HepG2 (cell line): ENCODE measurements at regions not wholly inside any gene's neighbourhood (a gene's known extent, or its start where the extent isn't known, plus 50 kb on each side); places are given as distances from the start of the nearest gene placed in this dataset.

Experiments used
- ATAC-seq: fragments of 200-7000 bp; cut with Tn5 transposase; 3 replicates; pipeline ENCODE4 v1.9.1; 2020; ENCODE audit warnings: mild to moderate bottlenecking, moderate library complexity
- BruUV-seq: library from RNA; stranded (reverse); fragments of 400-500 nt; replicated peaks from 2 replicates; lab custom pipeline; 2021; lab: Mats Ljungman, UMichigan
- CTCF ChIA-PET: fragments of 300-600 bp; formaldehyde crosslinking; extraction: SDS; loops from one replicate; lab custom pipeline; 2021; ENCODE audit warnings: low total read pairs, inconsistent platforms, low intra/inter-chr PET ratio; lab: Yijun Ruan, JAX
- POLR2A ChIA-PET: fragments of 350-600 bp; sonication (Branson Sonifier 250); formaldehyde crosslinking; loops from one replicate; lab custom pipeline; 2020; ENCODE audit warnings: antibody characterized with exemption, inconsistent platforms; lab: Yijun Ruan, JAX
- DNase-seq: peaks from one replicate; pipeline ENCODE4 v3.0.0-alpha.2; 2015; ENCODE audit warnings: low spot score
- FAIRE-seq: peaks from 3 replicates; lab custom pipeline; 2011; peaks lifted over from hg19 to GRCh38; lab: Jason Lieb, UNC
- H2AFZ ChIP-seq: one replicate; pipeline ENCODE4 v1.6.1; 2011; ENCODE audit warnings: low read length, inconsistent platforms
- H3K27ac ChIP-seq: fragments of 300-600 bp; 3 replicates; pipeline ENCODE4 v1.8.0; 2011; ENCODE audit warnings: mixed run types, mild to moderate bottlenecking, mixed read lengths, low read length, inconsistent platforms; ENCODE audit not compliant: insufficient read depth; ENCODE audit errors: extremely low read length
- H3K27me3 ChIP-seq, 2 experiments: fragments of 200-600 bp in 1 of 2; 2 replicates in 1 of 2; 3 replicates in 1 of 2; pipeline versions ENCODE4 v1.6.0 to v1.8.0; 2011; ENCODE audit warnings: low read length in 2 of 2, mild to moderate bottlenecking in 2 of 2, moderate library complexity in 2 of 2, inconsistent platforms in 1 of 2; ENCODE audit not compliant: insufficient read depth in 2 of 2, control insufficient read depth in 1 of 2
- H3K36me3 ChIP-seq, 2 experiments: fragments of 200-600 bp in 1 of 2; replicated peaks in 1 of 2; 2 replicates in 1 of 2; 3 replicates in 1 of 2; pipeline versions ENCODE4 v1.5.1 to v1.8.0; 2011; ENCODE audit warnings: low read length in 2 of 2, inconsistent platforms in 1 of 2; ENCODE audit not compliant: insufficient read depth in 2 of 2, control insufficient read depth in 1 of 2
- H3K4me1 ChIP-seq: 2 replicates; pipeline ENCODE4 v1.5.1; 2012; ENCODE audit warnings: low read length, inconsistent platforms; ENCODE audit not compliant: insufficient read depth
- H3K4me2 ChIP-seq: 2 replicates; pipeline ENCODE4 v1.6.0; 2011; ENCODE audit warnings: low read depth, low read length, inconsistent platforms
- H3K4me3 ChIP-seq, 3 experiments: fragments of 200-600 bp in 1 of 3; sonication (generic), shearing (Covaris generic) in 1 of 3; replicated peaks in 1 of 3; 2 replicates each; pipeline ENCODE4 v1.5.1; 2011 to 2016; ENCODE audit warnings: low read length in 3 of 3, inconsistent platforms in 2 of 3, low read depth in 2 of 3, mild to moderate bottlenecking in 2 of 3, control low read depth in 1 of 3, mixed read lengths in 1 of 3; ENCODE audit not compliant: insufficient read depth in 1 of 3
- H3K79me2 ChIP-seq: one replicate; pipeline ENCODE4 v1.6.1; 2011; ENCODE audit warnings: low read length, inconsistent platforms; ENCODE audit not compliant: insufficient read depth
- H3K9ac ChIP-seq: 2 replicates; pipeline ENCODE4 v1.6.0; 2011; ENCODE audit warnings: mild to moderate bottlenecking, low read depth, low read length, inconsistent platforms; ENCODE audit not compliant: insufficient read depth
- H3K9me3 ChIP-seq: 2 replicates; pipeline ENCODE4 v1.5.1; 2012; ENCODE audit warnings: mild to moderate bottlenecking, low read length
- H4K20me1 ChIP-seq: 2 replicates; pipeline ENCODE4 v1.6.0; 2011; ENCODE audit warnings: inconsistent platforms, mild to moderate bottlenecking, low read length, moderate library complexity; ENCODE audit not compliant: insufficient read depth
- PLRG1 ChIP-seq: fragments of 450-650 bp; conservative IDR thresholded peaks from 2 replicates; pipeline ENCODE4 v1.6.1; 2016
- POLR2G ChIP-seq: fragments of 200-400 bp; formaldehyde crosslinking; IDR thresholded peaks from 2 replicates; pipeline ENCODE4 v1.6.1; 2018; ENCODE audit warnings: mild to moderate bottlenecking, low read depth, low read length, moderate library complexity
- RCOR2 ChIP-seq: IDR thresholded peaks from 2 replicates; pipeline ENCODE4 v1.6.1; 2016; ENCODE audit warnings: missing biosample characterization, missing genetic modification reagents
- U2AF2 ChIP-seq: fragments of 200-400 bp; formaldehyde crosslinking; IDR thresholded peaks from 2 replicates; pipeline ENCODE4 v1.6.1; 2017; ENCODE audit warnings: low read depth, mild to moderate bottlenecking, low read length
- ZFP41 ChIP-seq: sonication (generic); formaldehyde crosslinking; IDR thresholded peaks from 2 replicates; pipeline ENCODE4 v1.4.0; 2020; ENCODE audit warnings: mild to moderate bottlenecking, missing genetic modification reagents, borderline replicate concordance
- ZMYM2 ChIP-seq: sonication (generic); formaldehyde crosslinking; IDR thresholded peaks from 2 replicates; pipeline ENCODE4 v1.8.0; 2022; ENCODE audit warnings: mild to moderate bottlenecking, missing genetic modification reagents
- ZNF629 ChIP-seq: sonication (generic); formaldehyde crosslinking; conservative IDR thresholded peaks from 2 replicates; pipeline ENCODE4 v1.5.0; 2020; ENCODE audit warnings: missing genetic modification reagents
- ZNF703 ChIP-seq: sonication (generic); formaldehyde crosslinking; IDR thresholded peaks from 2 replicates; pipeline ENCODE4 v1.5.1; 2020; ENCODE audit warnings: missing genetic modification reagents, mild to moderate bottlenecking, moderate library complexity, borderline replicate concordance
- WGBS: methylation state at CpG from one replicate; pipeline ENCODE4 v1.1.6; 2017; ENCODE audit warnings: low lambda C conversion rate; 5-methylcytosine and 5-hydroxymethylcytosine counted together
- in situ Hi-C: cut with HindIII; loops from 2 replicates; pipeline ENCODE4 v1.10.0; 2017; ENCODE audit warnings: low pct_unique_long_range_greater_than_20kb; ENCODE audit not compliant: extremely low pct_ligation_motif_present
- intact Hi-C: fragments of 100-400 bp; cut with micrococcal nuclease; formaldehyde crosslinking; loops from one replicate; pipeline ENCODE4 v1.10.0; 2022; ENCODE audit not compliant: unreplicated experiment
- TF ChIP-seq, protein P1 (sequence below): sonication (generic); formaldehyde crosslinking; IDR thresholded peaks from 2 replicates; pipeline ENCODE4 v1.8.1; 2023; ENCODE audit warnings: mild to moderate bottlenecking, inconsistent platforms, moderate library complexity, missing genetic modification reagents, borderline replicate concordance
- TF ChIP-seq, protein P2 (sequence below): sonication (generic); formaldehyde crosslinking; IDR thresholded peaks from 2 replicates; pipeline ENCODE4 v1.9.0; 2021; ENCODE audit warnings: missing genetic modification reagents, mild to moderate bottlenecking, borderline replicate concordance
- TF ChIP-seq, protein P3 (sequence below): sonication (generic); formaldehyde crosslinking; conservative IDR thresholded peaks from 2 replicates; pipeline ENCODE4 v1.5.0; 2020; ENCODE audit warnings: missing genetic modification reagents
- TF ChIP-seq, protein P4 (sequence below): sonication (generic); formaldehyde crosslinking; IDR thresholded peaks from 2 replicates; pipeline ENCODE4 v1.4.0; 2020; ENCODE audit warnings: low read depth, missing genetic modification reagents

DNA sequence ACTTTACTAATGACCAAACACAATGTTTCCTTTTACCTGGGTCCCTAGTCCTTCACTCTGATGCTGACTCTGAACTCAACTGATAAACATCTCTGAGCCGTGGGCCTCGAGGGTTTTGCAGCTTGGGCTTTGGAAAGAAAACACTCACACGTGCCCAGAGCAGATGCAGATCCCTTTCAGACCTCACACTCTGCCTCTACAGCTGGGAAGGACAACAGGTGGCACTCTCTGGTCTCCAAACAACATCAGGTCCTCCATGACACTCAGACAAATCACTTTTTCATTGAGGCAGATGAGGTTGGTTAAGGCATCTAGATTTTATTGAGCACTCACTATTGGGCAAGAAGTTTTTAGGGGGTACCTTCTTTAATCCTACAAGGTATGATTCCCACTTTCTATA is 64.7 kb upstream of the NTRK3 start:
- no peak for ATAC-seq
- CTCF ChIA-PET = no interaction called here
- no TSS peak for BruUV-seq
- Histone ChIP-seq H3K4me1 (no peaks in the 10 kb centered on the region), H3K27me3 (peaks cover 0 to 8% of the 10 kb centered on the region in 2 experiments; a peak in 2 of 5 replicates), H3K79me2 (no peaks in the 10 kb centered on the region), H3K9me3 (no peaks in the 10 kb centered on the region), H4K20me1 (no peaks in the 10 kb centered on the region), H2AFZ (no peak overlapping the region), H3K36me3 (no peaks in the 10 kb centered on the region), H3K4me2 (no peak overlapping the region), H3K4me3 (no peak overlapping the region), H3K9ac (no peak overlapping the region), H3K27ac (no peak overlapping the region)
- in situ Hi-C loops (no loop called here), intact Hi-C loops (no loop called here)
- 0% methylated on average over 3 of the region's 3 CpGs for WGBS
- POLR2A ChIA-PET = no interaction called here
- FAIRE-seq = no peak
- TF ChIP-seq, protein P1, sequence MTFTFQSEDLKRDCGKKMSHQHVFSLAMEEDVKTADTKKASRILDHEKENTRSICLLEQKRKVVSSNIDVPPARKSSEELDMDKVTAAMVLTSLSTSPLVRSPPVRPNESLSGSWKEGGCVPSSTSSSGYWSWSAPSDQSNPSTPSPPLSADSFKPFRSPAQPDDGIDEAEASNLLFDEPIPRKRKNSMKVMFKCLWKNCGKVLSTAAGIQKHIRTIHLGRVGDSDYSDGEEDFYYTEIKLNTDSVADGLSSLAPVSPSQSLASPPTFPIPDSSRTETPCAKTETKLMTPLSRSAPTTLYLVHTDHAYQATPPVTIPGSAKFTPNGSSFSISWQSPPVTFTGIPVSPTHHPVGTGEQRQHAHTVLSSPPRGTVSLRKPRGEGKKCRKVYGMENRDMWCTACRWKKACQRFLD = no peak
- TF ChIP-seq RCOR2 (CRISPR knock-in tag) (no peak), PLRG1 (no peak), ZNF629 (CRISPR knock-in tag) (no peak)
- TF ChIP-seq, protein P2, sequence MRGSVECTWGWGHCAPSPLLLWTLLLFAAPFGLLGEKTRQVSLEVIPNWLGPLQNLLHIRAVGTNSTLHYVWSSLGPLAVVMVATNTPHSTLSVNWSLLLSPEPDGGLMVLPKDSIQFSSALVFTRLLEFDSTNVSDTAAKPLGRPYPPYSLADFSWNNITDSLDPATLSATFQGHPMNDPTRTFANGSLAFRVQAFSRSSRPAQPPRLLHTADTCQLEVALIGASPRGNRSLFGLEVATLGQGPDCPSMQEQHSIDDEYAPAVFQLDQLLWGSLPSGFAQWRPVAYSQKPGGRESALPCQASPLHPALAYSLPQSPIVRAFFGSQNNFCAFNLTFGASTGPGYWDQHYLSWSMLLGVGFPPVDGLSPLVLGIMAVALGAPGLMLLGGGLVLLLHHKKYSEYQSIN (CRISPR knock-in tag) = no peak
- no peak for DNase-seq

DNA sequence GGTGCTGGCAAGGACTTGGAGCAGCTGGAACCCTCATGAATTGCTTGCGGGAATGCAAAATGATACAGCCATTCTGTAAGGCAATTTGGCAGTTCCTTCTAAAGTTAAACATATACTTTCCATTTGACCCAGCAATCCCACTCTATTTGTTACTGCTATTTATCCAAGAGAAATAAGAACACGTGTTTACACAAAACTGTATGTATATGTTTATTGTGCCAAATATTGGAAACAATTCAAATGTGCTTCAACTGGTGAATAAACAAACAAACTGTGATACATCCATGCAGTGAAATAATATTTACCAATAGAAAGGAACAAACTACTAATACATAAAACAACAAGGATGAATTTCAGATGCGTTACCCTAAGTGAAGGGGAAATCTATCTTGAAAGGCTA is 60.0 kb upstream of the NTRK3 start:
- BruUV-seq = no TSS peak
- Histone ChIP-seq H3K27me3 (no peaks in the 10 kb centered on the region; a peak in 1 of 5 replicates), H3K4me1 (no peaks in the 10 kb centered on the region), H4K20me1 (no peaks in the 10 kb centered on the region), H3K9ac (no peak overlapping the region), H3K79me2 (no peaks in the 10 kb centered on the region), H3K36me3 (no peaks in the 10 kb centered on the region), H3K9me3 (no peaks in the 10 kb centered on the region), H3K4me3 (no peak overlapping the region), H3K27ac (no peak overlapping the region), H3K4me2 (no peak overlapping the region), H2AFZ (no peak overlapping the region)
- FAIRE-seq (no peak), ATAC-seq (no peak), DNase-seq (no peak)
- ChIA-PET CTCF (no interaction called here), POLR2A (no interaction called here)
- WGBS = 40% methylated on average over 3 of the region's 3 CpGs
- in situ Hi-C loops (no loop called here), intact Hi-C loops (no loop called here)
- TF ChIP-seq ZFP41 (CRISPR knock-in tag) (no peak), POLR2G (no peak), ZMYM2 (CRISPR knock-in tag) (no peak), U2AF2 (no peak), ZNF703 (CRISPR knock-in tag) (no peak)
- TF ChIP-seq, protein P3, sequence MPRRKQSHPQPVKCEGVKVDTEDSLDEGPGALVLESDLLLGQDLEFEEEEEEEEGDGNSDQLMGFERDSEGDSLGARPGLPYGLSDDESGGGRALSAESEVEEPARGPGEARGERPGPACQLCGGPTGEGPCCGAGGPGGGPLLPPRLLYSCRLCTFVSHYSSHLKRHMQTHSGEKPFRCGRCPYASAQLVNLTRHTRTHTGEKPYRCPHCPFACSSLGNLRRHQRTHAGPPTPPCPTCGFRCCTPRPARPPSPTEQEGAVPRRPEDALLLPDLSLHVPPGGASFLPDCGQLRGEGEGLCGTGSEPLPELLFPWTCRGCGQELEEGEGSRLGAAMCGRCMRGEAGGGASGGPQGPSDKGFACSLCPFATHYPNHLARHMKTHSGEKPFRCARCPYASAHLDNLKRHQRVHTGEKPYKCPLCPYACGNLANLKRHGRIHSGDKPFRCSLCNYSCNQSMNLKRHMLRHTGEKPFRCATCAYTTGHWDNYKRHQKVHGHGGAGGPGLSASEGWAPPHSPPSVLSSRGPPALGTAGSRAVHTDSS (CRISPR knock-in tag) = no peak
- TF ChIP-seq, protein P4, sequence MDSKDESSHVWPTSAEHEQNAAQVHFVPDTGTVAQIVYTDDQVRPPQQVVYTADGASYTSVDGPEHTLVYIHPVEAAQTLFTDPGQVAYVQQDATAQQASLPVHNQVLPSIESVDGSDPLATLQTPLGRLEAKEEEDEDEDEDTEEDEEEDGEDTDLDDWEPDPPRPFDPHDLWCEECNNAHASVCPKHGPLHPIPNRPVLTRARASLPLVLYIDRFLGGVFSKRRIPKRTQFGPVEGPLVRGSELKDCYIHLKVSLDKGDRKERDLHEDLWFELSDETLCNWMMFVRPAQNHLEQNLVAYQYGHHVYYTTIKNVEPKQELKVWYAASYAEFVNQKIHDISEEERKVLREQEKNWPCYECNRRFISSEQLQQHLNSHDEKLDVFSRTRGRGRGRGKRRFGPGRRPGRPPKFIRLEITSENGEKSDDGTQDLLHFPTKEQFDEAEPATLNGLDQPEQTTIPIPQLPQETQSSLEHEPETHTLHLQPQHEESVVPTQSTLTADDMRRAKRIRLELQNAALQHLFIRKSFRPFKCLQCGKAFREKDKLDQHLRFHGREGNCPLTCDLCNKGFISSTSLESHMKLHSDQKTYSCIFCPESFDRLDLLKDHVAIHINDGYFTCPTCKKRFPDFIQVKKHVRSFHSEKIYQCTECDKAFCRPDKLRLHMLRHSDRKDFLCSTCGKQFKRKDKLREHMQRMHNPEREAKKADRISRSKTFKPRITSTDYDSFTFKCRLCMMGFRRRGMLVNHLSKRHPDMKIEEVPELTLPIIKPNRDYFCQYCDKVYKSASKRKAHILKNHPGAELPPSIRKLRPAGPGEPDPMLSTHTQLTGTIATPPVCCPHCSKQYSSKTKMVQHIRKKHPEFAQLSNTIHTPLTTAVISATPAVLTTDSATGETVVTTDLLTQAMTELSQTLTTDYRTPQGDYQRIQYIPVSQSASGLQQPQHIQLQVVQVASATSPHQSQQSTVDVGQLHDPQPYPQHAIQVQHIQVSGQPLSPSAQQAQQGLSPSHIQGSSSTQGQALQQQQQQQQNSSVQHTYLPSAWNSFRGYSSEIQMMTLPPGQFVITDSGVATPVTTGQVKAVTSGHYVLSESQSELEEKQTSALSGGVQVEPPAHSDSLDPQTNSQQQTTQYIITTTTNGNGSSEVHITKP (CRISPR knock-in tag) = no peak
